NCI-H2107 treated with DMSO at 0.1 percent for 48 hours (cell line): ENCODE measurements at regions not wholly inside any gene's neighbourhood (a gene's known extent, or its start where the extent isn't known, plus 50 kb on each side); places are given as distances from the start of the nearest gene placed in this dataset.
"Not testable (repeated sequence)": the region's sequence is repeated elsewhere in the genome, so short reads cannot be mapped to it uniquely, and the experiment has no call there.

Source experiments
- DNase-seq: peaks from one replicate; lab custom pipeline; 2025; ENCODE audit not compliant: unreplicated experiment; lab: John Stamatoyannopoulos, UW

- not testable (repeated sequence) for DNase-seq
Measured at GRCh38 chr15:85196697-85197096, 183.7 kb upstream of the AKAP13 start.

- DNase-seq: not testable (repeated sequence)
Measured at GRCh38 chr15:85197582-85197981, 182.8 kb upstream of the AKAP13 start.

GRCh38 chr15:85198432-85198831 lies 182.0 kb upstream of the AKAP13 start:
- DNase-seq: not testable (repeated sequence)

- not testable (repeated sequence) for DNase-seq
Measured at GRCh38 chr15:85200215-85200614, 180.2 kb upstream of the AKAP13 start.

- not testable (repeated sequence) for DNase-seq
Measured at GRCh38 chr15:85201118-85201793, 179.1 kb upstream of the AKAP13 start.

GRCh38 chr15:85204481-85204880 lies 175.9 kb upstream of the AKAP13 start:
- not testable (repeated sequence) for DNase-seq

- not testable (repeated sequence) for DNase-seq
Measured at GRCh38 chr15:85233791-85234325, 146.5 kb upstream of the AKAP13 start.

- DNase-seq: not testable (repeated sequence)
Measured at GRCh38 chr15:85234450-85235196, 145.8 kb upstream of the AKAP13 start.

- not testable (repeated sequence) for DNase-seq
Measured at GRCh38 chr15:85244056-85244455, 136.3 kb upstream of the AKAP13 start.

- DNase-seq: not testable (repeated sequence)
Measured at GRCh38 chr15:85250938-85251542, 129.4 kb upstream of the AKAP13 start.

GRCh38 chr15:85253196-85253915 lies 127.0 kb upstream of the AKAP13 start:
- DNase-seq: not testable (repeated sequence)

- DNase-seq: not testable (repeated sequence)
Measured at GRCh38 chr15:85254961-85255360, 125.4 kb upstream of the AKAP13 start.

GRCh38 chr15:85255502-85255901 lies 124.9 kb upstream of the AKAP13 start:
- not testable (repeated sequence) for DNase-seq

- DNase-seq: not testable (repeated sequence)
Measured at GRCh38 chr15:85256009-85256997, 124.1 kb upstream of the AKAP13 start.

GRCh38 chr15:85258062-85258445 lies 122.3 kb upstream of the AKAP13 start:
- not testable (repeated sequence) for DNase-seq

GRCh38 chr15:85258559-85259209 lies 121.7 kb upstream of the AKAP13 start:
- DNase-seq: not testable (repeated sequence)

GRCh38 chr15:85260526-85260925 lies 119.9 kb upstream of the AKAP13 start:
- DNase-seq: not testable (repeated sequence)

- not testable (repeated sequence) for DNase-seq
Measured at GRCh38 chr15:85262461-85263055, 117.8 kb upstream of the AKAP13 start.
